HG03457 (cell line): ENCODE measurements at regions not wholly inside any gene's neighbourhood (a gene's known extent, or its start where the extent isn't known, plus 50 kb on each side); places are given as distances from the start of the nearest gene placed in this dataset.

Experiments
- ATAC-seq: cut with Tn5 transposase; IDR thresholded peaks from one replicate; pipeline ENCODE4 v1.9.1; 2021; ENCODE audit warnings: moderate number of reproducible peaks; ENCODE audit not compliant: unreplicated experiment

- ATAC-seq = no peak
Measured at GRCh38 chr2:7574385-7574784, 657.2 kb downstream of the RNF144A start.

GRCh38 chr2:7577769-7578168, 660.6 kb downstream of the RNF144A start:
- no peak for ATAC-seq

- no peak for ATAC-seq
Measured at GRCh38 chr2:7584017-7584416, 666.8 kb downstream of the RNF144A start.

- no peak for ATAC-seq
Measured at GRCh38 chr2:7586898-7587297, 669.7 kb downstream of the RNF144A start.

GRCh38 chr2:7588295-7588694, 671.1 kb downstream of the RNF144A start:
- ATAC-seq = no peak

- no peak for ATAC-seq
Measured at GRCh38 chr2:7592618-7593140, 675.5 kb downstream of the RNF144A start.

GRCh38 chr2:7593360-7593759, 676.1 kb downstream of the RNF144A start:
- no peak for ATAC-seq

- no peak for ATAC-seq
Measured at GRCh38 chr2:7594211-7594610, 677.0 kb downstream of the RNF144A start.

GRCh38 chr2:7595206-7595605, 678.0 kb downstream of the RNF144A start:
- ATAC-seq = no peak

- ATAC-seq = no peak
Measured at GRCh38 chr2:7598402-7598801, 681.2 kb downstream of the RNF144A start.

- no peak for ATAC-seq
Measured at GRCh38 chr2:7599462-7600258, 682.4 kb downstream of the RNF144A start.

GRCh38 chr2:7601990-7602389, 684.8 kb downstream of the RNF144A start:
- ATAC-seq = no peak

GRCh38 chr2:7604456-7604855, 687.2 kb downstream of the RNF144A start:
- no peak for ATAC-seq

- no peak for ATAC-seq
Measured at GRCh38 chr2:7607441-7608173, 690.4 kb downstream of the RNF144A start.

- no peak for ATAC-seq
Measured at GRCh38 chr2:7609556-7609955, 692.3 kb downstream of the RNF144A start.

- ATAC-seq = no peak
Measured at GRCh38 chr2:7609974-7610373, 692.8 kb downstream of the RNF144A start.

GRCh38 chr2:7611750-7612149, 694.5 kb downstream of the RNF144A start:
- ATAC-seq = no peak

- no peak for ATAC-seq
Measured at GRCh38 chr2:7612969-7613368, 695.8 kb downstream of the RNF144A start.

GRCh38 chr2:7613831-7614230, 696.6 kb downstream of the RNF144A start:
- ATAC-seq = no peak

GRCh38 chr2:7618031-7618430, 700.8 kb downstream of the RNF144A start:
- no peak for ATAC-seq

- ATAC-seq = no peak
Measured at GRCh38 chr2:7619203-7619970, 702.2 kb downstream of the RNF144A start.
